Vagina (tissue), 2 donors: ENCODE measurements at regions not wholly inside any gene's neighbourhood (a gene's known extent, or its start where the extent isn't known, plus 50 kb on each side); places are given as distances from the start of the nearest gene placed in this dataset.

Experiments used
- POLR2A ChIP-seq, 2 donors: fragments of 450-650 bp; IDR thresholded peaks; one replicate each; pipeline ENCODE4 v1.6.1; 2017; ENCODE audit warnings: antibody characterized with exemption in 2 of 2, mild to moderate bottlenecking in 2 of 2, moderate library complexity in 2 of 2
- TF ChIP-seq, protein P1 (sequence below), 3 experiments: fragments of 450-650 bp in 2 of 3; fragments of 200-600 bp in 1 of 3; sonication (generic) in 1 of 3; IDR thresholded peaks; one replicate each; pipeline ENCODE4 v1.5.1; 2017 to 2019; ENCODE audit warnings: antibody characterized with exemption in 3 of 3, mild to moderate bottlenecking in 2 of 3, moderate library complexity in 2 of 3

DNA sequence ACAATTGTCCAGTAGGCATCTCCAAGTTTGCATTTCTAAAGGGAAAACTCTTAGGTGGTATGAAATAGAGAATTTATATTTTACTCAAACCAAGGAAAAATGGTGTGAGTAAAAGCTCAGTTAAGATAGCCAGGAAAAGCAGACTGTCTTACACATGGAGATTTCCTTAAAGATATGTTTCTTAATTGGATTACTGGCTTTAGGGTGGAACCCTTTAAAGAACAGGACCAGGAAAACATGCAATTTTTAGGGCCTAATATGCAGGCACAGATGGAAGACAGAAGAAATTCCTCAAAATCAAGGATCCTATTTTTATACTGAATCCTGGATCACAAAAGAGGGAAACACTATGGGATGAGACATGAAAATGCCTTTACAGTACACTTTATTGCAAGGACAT, 100.3 kb upstream of the PCDH17 start:
- TF ChIP-seq, protein P1, sequence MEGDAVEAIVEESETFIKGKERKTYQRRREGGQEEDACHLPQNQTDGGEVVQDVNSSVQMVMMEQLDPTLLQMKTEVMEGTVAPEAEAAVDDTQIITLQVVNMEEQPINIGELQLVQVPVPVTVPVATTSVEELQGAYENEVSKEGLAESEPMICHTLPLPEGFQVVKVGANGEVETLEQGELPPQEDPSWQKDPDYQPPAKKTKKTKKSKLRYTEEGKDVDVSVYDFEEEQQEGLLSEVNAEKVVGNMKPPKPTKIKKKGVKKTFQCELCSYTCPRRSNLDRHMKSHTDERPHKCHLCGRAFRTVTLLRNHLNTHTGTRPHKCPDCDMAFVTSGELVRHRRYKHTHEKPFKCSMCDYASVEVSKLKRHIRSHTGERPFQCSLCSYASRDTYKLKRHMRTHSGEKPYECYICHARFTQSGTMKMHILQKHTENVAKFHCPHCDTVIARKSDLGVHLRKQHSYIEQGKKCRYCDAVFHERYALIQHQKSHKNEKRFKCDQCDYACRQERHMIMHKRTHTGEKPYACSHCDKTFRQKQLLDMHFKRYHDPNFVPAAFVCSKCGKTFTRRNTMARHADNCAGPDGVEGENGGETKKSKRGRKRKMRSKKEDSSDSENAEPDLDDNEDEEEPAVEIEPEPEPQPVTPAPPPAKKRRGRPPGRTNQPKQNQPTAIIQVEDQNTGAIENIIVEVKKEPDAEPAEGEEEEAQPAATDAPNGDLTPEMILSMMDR (IDR thresholded peaks at IDR 0.05): no peak
- TF ChIP-seq POLR2A (IDR thresholded peaks at IDR 0.05): no peak
